Fibroblast of lung (primary cell): ENCODE measurements at regions not wholly inside any gene's neighbourhood (a gene's known extent, or its start where the extent isn't known, plus 50 kb on each side); places are given as distances from the start of the nearest gene placed in this dataset.

ENCODE experiments used
- DNase-seq, 2 donors: peaks; one replicate each; pipeline versions ENCODE4 v3.0.0 to v3.0.0-alpha.2; 2010; ENCODE audit warnings: low read depth in 2 of 2
- H2AFZ ChIP-seq: 2 replicates; pipeline ENCODE4 v1.5.1; 2012; ENCODE audit warnings: low read length, control low read depth, inconsistent platforms
- H3K27ac ChIP-seq: 2 replicates; pipeline ENCODE4 v1.5.1; 2011; ENCODE audit warnings: low read length, control low read depth; ENCODE audit not compliant: insufficient read depth
- H3K27me3 ChIP-seq: 2 replicates; pipeline ENCODE4 v1.5.1; 2011; ENCODE audit warnings: mild to moderate bottlenecking, low read length; ENCODE audit not compliant: control insufficient read depth, insufficient read depth
- H3K36me3 ChIP-seq: 2 replicates; pipeline ENCODE4 v1.5.1; 2011; ENCODE audit warnings: low read length; ENCODE audit not compliant: control insufficient read depth, insufficient read depth
- H3K4me1 ChIP-seq: 2 replicates; pipeline ENCODE4 v1.5.1; 2011; ENCODE audit warnings: low read length; ENCODE audit not compliant: control insufficient read depth, insufficient read depth; ENCODE audit errors: extremely low read depth
- H3K4me2 ChIP-seq: 2 replicates; pipeline ENCODE4 v1.5.1; 2011; ENCODE audit warnings: low read length, control low read depth; ENCODE audit not compliant: insufficient read depth; ENCODE audit errors: extremely low read depth
- H3K4me3 ChIP-seq, 4 experiments: fragments of 200-600 bp in 1 of 4; sonication (generic) in 1 of 4; replicated peaks in 1 of 4; 2 replicates each; pipeline ENCODE4 v1.5.1; 2011 to 2016; ENCODE audit warnings: low read length in 4 of 4, low read depth in 3 of 4, mild to moderate bottlenecking in 3 of 4, control low read depth in 2 of 4, inconsistent platforms in 1 of 4, mixed read lengths in 1 of 4; ENCODE audit not compliant: insufficient read depth in 1 of 4; ENCODE audit errors: control extremely low read depth in 1 of 4
- H3K79me2 ChIP-seq: 2 replicates; pipeline ENCODE4 v1.5.1; 2012; ENCODE audit warnings: mild to moderate bottlenecking, low read length, inconsistent platforms; ENCODE audit not compliant: control insufficient read depth, insufficient read depth
- H3K9ac ChIP-seq: 2 replicates; pipeline ENCODE4 v1.5.1; 2011; ENCODE audit warnings: mild to moderate bottlenecking, low read length, control low read depth; ENCODE audit not compliant: insufficient read depth
- H3K9me3 ChIP-seq: 2 replicates; pipeline ENCODE4 v1.5.1; 2012; ENCODE audit warnings: low read depth, low read length; ENCODE audit not compliant: control insufficient read depth, insufficient read depth
- H4K20me1 ChIP-seq: 2 replicates; pipeline ENCODE4 v1.5.1; 2011; ENCODE audit warnings: low read length; ENCODE audit not compliant: control insufficient read depth, insufficient read depth; ENCODE audit errors: extremely low read depth
- CTCF ChIP-seq, 2 donors: IDR thresholded peaks in 1 of 2; conservative IDR thresholded peaks in 1 of 2; 1 replicate in 1 of 2; 2 replicates in 1 of 2; pipeline ENCODE4 v1.5.1; 2011 to 2012; ENCODE audit warnings: low read length in 2 of 2, control low read depth in 1 of 2, inconsistent platforms in 1 of 2, low read depth in 1 of 2, mild to moderate bottlenecking in 1 of 2
- EZH2 ChIP-seq: IDR thresholded peaks from 2 replicates; pipeline ENCODE4 v1.5.1; 2012; ENCODE audit warnings: low read length, control low read depth, mild to moderate bottlenecking; ENCODE audit errors: missing control alignments

GRCh38 chr5:2492476-2492875 is 259.0 kb downstream of the IRX2 start:
- Histone ChIP-seq H3K9me3 (no peaks in the 10 kb centered on the region), H3K4me1 (no peaks in the 10 kb centered on the region), H2AFZ (no peak overlapping the region), H4K20me1 (no peaks in the 10 kb centered on the region), H3K36me3 (no peaks in the 10 kb centered on the region), H3K27me3 (no peaks in the 10 kb centered on the region), H3K4me2 (no peak overlapping the region), H3K4me3 (no peak overlapping the region), H3K79me2 (no peaks in the 10 kb centered on the region), H3K9ac (no peak overlapping the region), H3K27ac (no peak overlapping the region)
- no peak for TF ChIP-seq EZH2
- no peak for TF ChIP-seq CTCF (conservative IDR thresholded peaks at IDR 0.05 in 1 of 2, IDR thresholded peaks at IDR 0.05 in 1 of 2; ENCODE audit: low read depth in 1 of 2, low read length in 2 of 2)
- no peak for DNase-seq

DNA sequence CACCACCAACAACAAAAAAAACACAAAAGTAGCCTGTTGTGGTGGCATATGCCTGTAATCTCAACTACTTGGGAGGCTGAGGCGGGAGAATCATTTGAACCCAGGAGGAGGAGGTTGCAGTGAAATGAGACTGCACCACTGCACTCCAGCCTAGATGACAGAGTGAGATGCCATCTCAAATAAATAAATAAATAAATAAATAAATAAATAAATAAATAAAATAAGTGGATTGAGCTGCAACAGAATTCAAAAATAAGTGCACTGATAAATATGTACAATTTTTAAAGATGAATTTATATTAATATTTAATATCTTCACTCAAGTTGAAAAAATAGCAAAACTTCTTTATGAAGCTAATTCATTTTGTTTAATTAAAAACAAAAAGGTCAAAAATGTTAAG is 259.6 kb downstream of the IRX2 start:
- TF ChIP-seq EZH2 (no peak), CTCF (conservative IDR thresholded peaks at IDR 0.05 in 1 of 2, IDR thresholded peaks at IDR 0.05 in 1 of 2; ENCODE audit: low read depth in 1 of 2, low read length in 2 of 2) (no peak)
- Histone ChIP-seq H4K20me1 (no peaks in the 10 kb centered on the region), H3K4me3 (no peak overlapping the region), H3K9me3 (no peaks in the 10 kb centered on the region), H3K4me2 (no peak overlapping the region), H3K9ac (no peak overlapping the region), H3K27me3 (no peaks in the 10 kb centered on the region), H3K27ac (no peak overlapping the region), H2AFZ (no peak overlapping the region), H3K79me2 (no peaks in the 10 kb centered on the region), H3K36me3 (no peaks in the 10 kb centered on the region), H3K4me1 (no peaks in the 10 kb centered on the region)
- DNase-seq, result no peak

DNA sequence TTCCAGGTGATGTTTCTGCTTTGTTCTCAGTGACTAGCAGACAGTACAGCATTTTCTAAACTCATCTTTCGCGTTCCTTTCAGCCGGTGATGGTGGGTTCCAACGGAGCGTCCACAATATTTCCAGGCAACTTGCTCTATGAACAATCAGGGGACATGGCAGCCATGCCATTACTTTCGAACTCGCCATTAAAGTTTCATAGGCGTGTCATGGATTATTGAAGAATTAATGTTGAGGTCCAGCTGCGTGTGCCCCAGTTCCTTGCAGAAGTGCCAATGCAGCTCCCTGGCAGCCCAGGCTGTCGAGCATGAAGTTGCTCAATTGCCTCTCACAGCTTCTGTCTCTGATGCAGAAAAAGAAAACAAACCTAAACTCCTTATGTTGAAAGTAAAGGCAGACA is 262.2 kb downstream of the IRX2 start:
- no peaks in the 10 kb centered on the region for H3K4me1 ChIP-seq
- no peak overlapping the region for H3K9ac ChIP-seq
- no peaks in the 10 kb centered on the region for H3K9me3 ChIP-seq
- no peak overlapping the region for H2AFZ ChIP-seq
- no peak overlapping the region for H3K4me2 ChIP-seq
- H4K20me1 ChIP-seq, result no peaks in the 10 kb centered on the region
- no peaks in the 10 kb centered on the region for H3K36me3 ChIP-seq
- H3K79me2 ChIP-seq, result no peaks in the 10 kb centered on the region
- TF ChIP-seq CTCF (conservative IDR thresholded peaks at IDR 0.05 in 1 of 2, IDR thresholded peaks at IDR 0.05 in 1 of 2; ENCODE audit: low read depth in 1 of 2, low read length in 2 of 2) (no peak), EZH2 (no peak)
- H3K27ac ChIP-seq, result no peak overlapping the region
- no peak overlapping the region for H3K4me3 ChIP-seq
- H3K27me3 ChIP-seq, result no peaks in the 10 kb centered on the region
- DNase-seq, result no peak
